ENCODE measurements at regions not wholly inside any gene's neighbourhood (a gene's known extent, or its start where the extent isn't known, plus 50 kb on each side); places are given as distances from the start of the nearest gene placed in this dataset.
"Not testable (repeated sequence)": the region's sequence is repeated elsewhere in the genome, so short reads cannot be mapped to it uniquely, and the experiment has no call there.

GRCh38 chr11:11220786-11221185 lies 132.3 kb downstream of the CSNK2A3 start:
- DNase-seq (ENCODE audit: low spot score) = no peak

GRCh38 chr11:11218629-11218986 lies 134.4 kb downstream of the CSNK2A3 start:
- DNase-seq (ENCODE audit: low spot score) = no peak

DNA sequence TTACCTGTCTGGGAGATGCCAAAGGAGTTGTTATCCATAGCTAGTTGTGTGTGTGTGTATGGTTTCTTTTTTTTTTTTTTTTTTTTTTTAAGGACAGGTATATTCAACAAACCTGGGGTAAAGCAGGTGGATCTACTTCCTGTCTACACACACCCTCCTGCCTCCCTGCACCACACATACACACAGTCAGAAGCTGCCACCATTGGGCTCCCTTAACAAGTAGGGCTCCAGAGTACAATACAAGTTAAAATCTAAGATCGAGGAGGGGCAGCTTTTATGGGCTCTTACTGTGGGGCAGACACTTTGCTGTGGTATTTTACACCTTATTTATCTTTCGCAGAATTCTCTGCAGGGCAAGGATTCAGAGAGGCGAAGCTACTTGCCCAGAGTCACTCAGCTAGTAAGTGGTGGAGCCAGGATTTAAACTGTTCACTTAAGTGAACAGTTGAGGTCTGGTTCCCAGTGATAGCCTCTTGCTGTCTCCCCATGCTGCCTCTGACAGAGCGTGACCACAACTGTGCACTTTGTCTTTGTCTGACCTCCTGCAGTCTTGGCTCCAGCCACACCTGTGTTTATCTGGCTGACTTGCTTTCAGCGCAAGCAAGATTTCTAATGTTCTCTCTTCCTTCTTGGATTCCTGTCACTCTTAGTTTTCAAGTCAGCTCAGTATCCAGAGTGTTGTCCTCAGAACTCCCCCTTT lies 135.0 kb downstream of the CSNK2A3 start:
- no peak for DNase-seq (ENCODE audit: low spot score)

GRCh38 chr11:11217289-11217928 lies 135.6 kb downstream of the CSNK2A3 start:
- DNase-seq (ENCODE audit: low spot score) = no peak

- DNase-seq (ENCODE audit: low spot score) = peak; percentile 20
These were observed 137.1 kb downstream of the CSNK2A3 start for GRCh38 chr11:11215944-11216343.

DNA sequence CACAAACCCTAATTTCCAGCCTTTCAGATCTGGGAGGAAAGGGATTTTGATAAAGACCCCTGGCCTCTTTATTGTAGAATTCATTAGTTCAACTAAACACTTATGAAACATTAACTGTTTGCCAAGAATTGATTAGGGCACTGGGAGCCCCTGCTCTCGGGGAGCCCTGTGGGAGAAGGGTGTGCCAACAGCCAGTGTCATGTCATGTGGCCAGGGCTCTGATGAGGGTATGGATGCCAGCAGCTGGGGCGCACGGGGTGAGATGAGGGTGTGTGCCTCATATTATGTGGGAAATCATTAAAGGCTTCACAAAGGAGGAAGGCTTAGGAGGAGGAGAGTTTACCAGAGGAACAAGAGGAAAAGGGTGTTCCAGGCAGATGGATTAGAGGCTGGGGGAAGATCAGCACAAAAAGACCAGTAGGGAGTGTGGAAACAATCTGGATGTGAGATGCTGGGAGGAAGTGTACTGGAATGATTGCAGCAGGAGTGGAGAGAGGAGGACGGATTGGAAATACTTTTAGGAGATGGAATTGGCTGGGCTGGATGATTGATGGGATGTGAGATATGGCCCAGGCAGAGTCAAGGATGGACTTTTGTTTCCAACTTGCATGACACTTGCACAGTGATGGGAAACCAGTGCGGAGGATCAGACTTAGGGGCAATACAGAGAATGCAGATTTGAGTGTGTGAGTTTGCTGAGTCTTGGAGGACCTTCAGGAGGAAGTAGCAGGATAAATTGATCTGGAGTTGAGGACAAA lies 137.8 kb downstream of the CSNK2A3 start:
- DNase-seq (ENCODE audit: low spot score) = no peak

GRCh38 chr11:11213117-11213516 lies 139.9 kb downstream of the CSNK2A3 start:
- DNase-seq (ENCODE audit: low spot score) = no peak

DNA sequence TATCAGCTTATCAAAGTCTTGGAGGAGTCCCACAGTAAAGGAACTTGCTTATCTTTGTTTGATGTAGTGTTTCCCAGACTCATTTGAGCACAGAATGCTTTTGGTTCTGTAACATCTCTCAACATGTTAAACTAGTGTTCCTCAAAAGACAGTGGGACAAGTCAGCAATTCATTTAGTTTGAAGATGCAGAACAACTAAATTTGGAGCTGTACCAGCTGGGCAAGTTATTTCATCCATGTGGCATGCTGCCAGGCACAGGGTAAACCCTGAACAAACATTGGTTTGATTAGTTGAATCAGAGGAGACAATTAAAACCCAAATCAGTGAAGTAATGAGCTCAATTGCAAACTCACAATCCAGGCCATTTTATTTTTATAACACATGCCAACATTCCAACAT lies 141.2 kb downstream of the CSNK2A3 start:
- DNase-seq (ENCODE audit: low spot score) = no peak

DNA sequence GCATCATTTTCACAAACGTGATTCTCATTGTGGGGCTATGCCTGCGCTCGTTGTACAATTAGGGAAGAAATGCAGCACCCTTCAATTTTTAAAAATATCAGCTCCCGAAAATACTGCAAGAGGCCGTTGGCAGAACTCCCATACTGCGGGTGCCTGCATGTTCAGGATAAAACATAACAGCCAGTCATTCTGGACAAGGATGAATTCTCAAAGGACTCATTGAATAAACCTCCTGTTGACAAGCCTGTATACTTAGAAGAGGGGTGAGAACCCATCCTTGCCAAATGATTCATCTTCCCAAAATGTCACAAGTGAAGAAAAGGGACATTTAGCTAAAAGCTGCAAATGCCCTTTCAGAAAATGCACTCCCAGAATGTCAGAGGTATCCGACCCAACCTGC lies 141.9 kb downstream of the CSNK2A3 start:
- no peak for DNase-seq (ENCODE audit: low spot score)

DNA sequence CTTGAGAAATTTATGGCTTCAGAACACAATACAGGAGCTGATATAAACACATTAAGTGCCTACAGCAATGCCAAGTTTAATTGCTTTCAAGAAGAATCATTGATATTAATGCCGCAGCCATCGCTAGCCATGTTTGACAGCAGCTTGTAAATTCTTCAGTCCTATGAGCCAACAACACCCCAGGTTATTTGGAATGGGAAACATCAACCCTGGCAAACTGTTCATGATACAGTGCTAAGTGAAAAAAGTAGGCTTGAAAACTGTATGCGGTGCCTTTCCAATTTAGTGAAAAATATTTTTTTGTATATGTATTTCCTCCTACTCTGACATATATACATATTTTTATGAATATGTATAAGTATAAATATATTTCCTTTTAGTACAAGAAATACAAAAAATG lies 142.6 kb downstream of the CSNK2A3 start:
- no peak for DNase-seq (ENCODE audit: low spot score)

GRCh38 chr11:11209967-11210366 lies 143.1 kb downstream of the CSNK2A3 start:
- no peak for DNase-seq (ENCODE audit: low spot score)

- DNase-seq (ENCODE audit: low spot score) = no peak
These were observed 144.1 kb downstream of the CSNK2A3 start for GRCh38 chr11:11208994-11209393.

DNA sequence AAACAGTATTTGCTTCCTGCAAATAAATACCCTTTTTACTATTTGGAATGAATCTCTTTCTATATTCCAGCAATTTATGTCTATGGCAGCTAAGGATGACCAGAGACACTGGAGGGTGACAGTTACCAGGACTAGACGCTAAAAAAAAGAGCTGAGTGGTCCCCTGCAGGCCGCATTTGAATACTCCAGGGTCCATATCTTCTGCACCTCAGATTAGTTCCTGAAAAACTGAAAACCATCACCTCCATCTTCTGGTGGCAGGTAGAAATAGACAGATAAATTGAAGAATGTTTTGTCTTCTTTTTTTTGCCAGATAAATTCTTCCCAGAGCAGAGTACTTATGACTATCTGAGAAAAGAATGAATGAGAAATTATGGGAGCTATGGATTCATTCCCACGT lies 145.6 kb downstream of the CSNK2A3 start:
- no peak for DNase-seq (ENCODE audit: low spot score)

- no peak for DNase-seq (ENCODE audit: low spot score)
These were observed 146.6 kb downstream of the CSNK2A3 start for GRCh38 chr11:11206484-11206883.

GRCh38 chr11:11202885-11203284 lies 150.2 kb downstream of the CSNK2A3 start:
- no peak for DNase-seq (ENCODE audit: low spot score)

- not testable (repeated sequence) for DNase-seq (ENCODE audit: low spot score)
These were observed 151.7 kb downstream of the CSNK2A3 start for GRCh38 chr11:11201302-11201701.

GRCh38 chr11:11192541-11192940 lies 160.5 kb downstream of the CSNK2A3 start:
- no peak for DNase-seq (ENCODE audit: low spot score)

DNA sequence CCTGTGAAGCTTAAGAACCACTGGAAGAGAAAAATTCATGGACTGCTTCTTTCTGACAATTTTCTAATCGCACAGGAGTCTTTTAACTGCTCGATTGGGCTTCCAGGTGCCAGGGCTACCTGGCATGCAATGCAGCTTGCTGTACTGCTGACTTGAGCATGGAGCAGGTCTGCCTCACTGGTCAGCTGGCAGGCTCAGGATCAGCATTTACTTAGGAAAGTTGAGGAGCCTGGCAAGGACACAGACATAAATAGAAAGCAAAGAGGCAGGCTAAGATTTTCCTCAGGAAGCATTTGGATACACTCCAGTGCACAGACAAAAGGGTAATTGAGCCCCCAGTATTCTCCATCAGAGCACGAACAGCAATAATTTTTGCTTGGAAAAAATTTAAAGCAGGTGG lies 163.5 kb downstream of the CSNK2A3 start:
- DNase-seq (ENCODE audit: low spot score) = peak; percentile 48

DNA sequence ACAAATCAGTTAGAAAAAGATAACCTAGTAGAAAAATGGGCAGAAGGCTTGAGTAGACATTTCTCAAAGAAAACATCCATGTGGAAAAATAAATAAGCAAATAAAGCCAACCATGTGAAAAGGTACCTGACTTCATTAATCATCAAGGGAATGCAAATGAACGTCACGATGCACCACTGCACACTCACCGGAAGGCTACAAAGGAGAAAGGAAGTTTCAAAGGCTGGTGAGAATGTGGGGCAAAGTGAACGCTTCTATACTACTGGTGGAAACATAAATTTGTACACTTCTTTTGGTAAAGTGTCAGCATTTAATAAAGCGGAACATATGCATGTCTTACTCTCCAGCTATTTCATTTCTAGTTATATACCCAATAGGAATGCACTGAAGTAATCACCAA lies 166.8 kb downstream of the CSNK2A3 start:
- no peak for DNase-seq (ENCODE audit: low spot score)

GRCh38 chr11:11182261-11182660 lies 170.8 kb downstream of the CSNK2A3 start:
- DNase-seq (ENCODE audit: low spot score) = no peak

- DNase-seq (ENCODE audit: low spot score) = peak; percentile 83
These were observed 174.1 kb downstream of the CSNK2A3 start for GRCh38 chr11:11178671-11179638.
